Liver (tissue), 8 donors: ENCODE measurements at regions not wholly inside any gene's neighbourhood (a gene's known extent, or its start where the extent isn't known, plus 50 kb on each side); places are given as distances from the start of the nearest gene placed in this dataset.

Source experiments
- DNase-seq: peaks from one replicate; pipeline ENCODE4 v3.0.0-alpha.2; 2017; ENCODE audit warnings: low spot score
- H3K27ac ChIP-seq, 2 donors: one replicate each; pipeline ENCODE4 v1.7.0; 2013; ENCODE audit warnings: inconsistent platforms in 2 of 2, low read length in 2 of 2, control low read depth in 1 of 2, low read depth in 1 of 2, mild to moderate bottlenecking in 1 of 2
- H3K27me3 ChIP-seq, 4 donors: one replicate each; pipeline versions ENCODE4 v1.6.1 to v1.7.0; 2013; ENCODE audit warnings: low read length in 3 of 4, inconsistent platforms in 1 of 4, mild to moderate bottlenecking in 1 of 4, moderate library complexity in 1 of 4; ENCODE audit not compliant: control insufficient read depth in 4 of 4, insufficient read depth in 4 of 4
- H3K36me3 ChIP-seq, 4 donors: one replicate each; pipeline versions ENCODE4 v1.6.1 to v1.7.0; 2013; ENCODE audit warnings: low read length in 3 of 4, mild to moderate bottlenecking in 3 of 4, low read depth in 1 of 4, moderate library complexity in 1 of 4; ENCODE audit not compliant: control insufficient read depth in 4 of 4, insufficient read depth in 3 of 4
- H3K4me1 ChIP-seq, 4 donors: one replicate each; pipeline versions ENCODE4 v1.6.1 to v1.7.0; 2013; ENCODE audit warnings: low read length in 3 of 4, mild to moderate bottlenecking in 3 of 4, moderate library complexity in 1 of 4; ENCODE audit not compliant: control insufficient read depth in 4 of 4, insufficient read depth in 4 of 4
- H3K4me3 ChIP-seq, 3 donors: one replicate each; pipeline versions ENCODE4 v1.6.1 to v1.7.0; 2013; ENCODE audit warnings: low read length in 3 of 3, control low read depth in 1 of 3, low read depth in 1 of 3, mild to moderate bottlenecking in 1 of 3
- H3K9ac ChIP-seq, 2 donors: one replicate each; pipeline ENCODE4 v1.7.0; 2013; ENCODE audit warnings: low read length in 2 of 2, mild to moderate bottlenecking in 2 of 2, moderate library complexity in 2 of 2, control low read depth in 1 of 2, low read depth in 1 of 2
- H3K9me3 ChIP-seq, 4 donors: one replicate each; pipeline versions ENCODE4 v1.6.1 to v1.7.0; 2013; ENCODE audit warnings: low read length in 3 of 4; ENCODE audit not compliant: control insufficient read depth in 4 of 4
- EGR1 ChIP-seq, 2 donors: IDR thresholded peaks; 2 replicates each; pipeline ENCODE4 v1.6.1; 2016 to 2018; ENCODE audit warnings: antibody characterized with exemption in 2 of 2, low read depth in 2 of 2
- FOXA1 ChIP-seq: IDR thresholded peaks from 2 replicates; pipeline ENCODE4 v1.6.1; 2016; ENCODE audit warnings: antibody characterized with exemption
- FOXA2 ChIP-seq: IDR thresholded peaks from 2 replicates; pipeline ENCODE4 v1.6.1; 2016; ENCODE audit warnings: antibody characterized with exemption
- GABPA ChIP-seq, 2 donors: IDR thresholded peaks in 1 of 2; conservative IDR thresholded peaks in 1 of 2; 2 replicates each; pipeline ENCODE4 v1.6.1; 2016; ENCODE audit warnings: antibody characterized with exemption in 2 of 2, mild to moderate bottlenecking in 1 of 2, moderate library complexity in 1 of 2
- HNF4A ChIP-seq, 2 donors: conservative IDR thresholded peaks; 2 replicates each; pipeline ENCODE4 v1.6.1; 2016; ENCODE audit warnings: antibody characterized with exemption in 2 of 2, mild to moderate bottlenecking in 2 of 2
- HNF4G ChIP-seq: IDR thresholded peaks from 2 replicates; pipeline ENCODE4 v1.6.1; 2016; ENCODE audit warnings: antibody characterized with exemption
- JUND ChIP-seq, 2 donors: IDR thresholded peaks; 2 replicates each; pipeline ENCODE4 v1.6.1; 2016; ENCODE audit warnings: antibody characterized with exemption in 2 of 2
- NR2F2 ChIP-seq: IDR thresholded peaks from 2 replicates; pipeline ENCODE4 v1.6.1; 2016; ENCODE audit warnings: antibody characterized with exemption
- RAD21 ChIP-seq, 2 donors: IDR thresholded peaks; 2 replicates each; pipeline ENCODE4 v1.6.1; 2016; ENCODE audit warnings: antibody characterized with exemption in 2 of 2, mild to moderate bottlenecking in 2 of 2
- RXRA ChIP-seq, 2 donors: IDR thresholded peaks; 2 replicates each; pipeline ENCODE4 v1.6.1; 2017 to 2018; ENCODE audit warnings: antibody characterized with exemption in 2 of 2, mild to moderate bottlenecking in 1 of 2
- SP1 ChIP-seq: IDR thresholded peaks from 2 replicates; pipeline ENCODE4 v1.6.1; 2018; ENCODE audit warnings: antibody characterized with exemption, mild to moderate bottlenecking
- TAF1 ChIP-seq: conservative IDR thresholded peaks from 2 replicates; pipeline ENCODE4 v1.6.1; 2016; ENCODE audit warnings: antibody characterized with exemption, mild to moderate bottlenecking
- YY1 ChIP-seq: IDR thresholded peaks from 2 replicates; pipeline ENCODE4 v1.6.1; 2016; ENCODE audit warnings: antibody characterized with exemption, mild to moderate bottlenecking
- WGBS: extraction: QIAGEN DNeasy Blood & Tissue Kit; methylation state at CpG from one replicate; pipeline ENCODE4 v1.1.7; 2013; 5-methylcytosine and 5-hydroxymethylcytosine counted together
- TF ChIP-seq, protein P1 (sequence below): IDR thresholded peaks from 2 replicates; pipeline ENCODE4 v1.6.1; 2016; ENCODE audit warnings: antibody characterized with exemption
- TF ChIP-seq, protein P2 (sequence below): IDR thresholded peaks from 2 replicates; pipeline ENCODE4 v1.6.1; 2016; ENCODE audit warnings: antibody characterized with exemption
- TF ChIP-seq, protein P3 (sequence below): IDR thresholded peaks from 2 replicates; pipeline ENCODE4 v1.6.1; 2016; ENCODE audit warnings: antibody characterized with exemption, mild to moderate bottlenecking
- TF ChIP-seq, protein P4 (sequence below): fragments of 150-350 bp; IDR thresholded peaks from 2 replicates; pipeline ENCODE4 v1.5.1; 2017; ENCODE audit warnings: improper control_type of control experiment, low read depth, low read length; ENCODE audit not compliant: missing input control
- TF ChIP-seq, protein P5 (sequence below): IDR thresholded peaks from 2 replicates; pipeline ENCODE4 v1.6.1; 2016; ENCODE audit warnings: antibody characterized with exemption
- donor health status: healthy.
- donor health status: healthy.
- donor health status: healthy.
- donor health status: healthy.
- donor health status: healthy.

DNA sequence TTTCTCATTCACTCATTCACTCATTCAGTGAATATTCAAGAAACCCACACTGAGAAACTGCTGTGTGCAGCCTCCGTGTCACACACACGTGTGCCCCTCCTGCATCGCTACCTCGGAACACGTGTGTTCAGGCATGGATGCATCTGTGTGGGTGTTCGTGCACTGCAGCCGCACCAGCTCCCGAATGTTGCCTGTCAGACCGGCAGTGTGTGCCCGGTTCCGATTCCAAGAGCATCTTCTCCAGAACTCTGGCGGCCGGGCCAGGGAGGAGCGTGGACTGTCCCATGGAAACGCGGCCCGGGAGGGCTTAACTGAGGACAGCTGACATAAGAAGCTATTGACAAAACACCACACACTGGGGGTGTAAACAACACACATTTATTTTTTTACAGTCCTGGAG is 216.0 kb downstream of the DLL1 start:
- 96% methylated on average over 17 of the region's 17 CpGs for WGBS
- no peak for DNase-seq
- TF ChIP-seq, protein P1, sequence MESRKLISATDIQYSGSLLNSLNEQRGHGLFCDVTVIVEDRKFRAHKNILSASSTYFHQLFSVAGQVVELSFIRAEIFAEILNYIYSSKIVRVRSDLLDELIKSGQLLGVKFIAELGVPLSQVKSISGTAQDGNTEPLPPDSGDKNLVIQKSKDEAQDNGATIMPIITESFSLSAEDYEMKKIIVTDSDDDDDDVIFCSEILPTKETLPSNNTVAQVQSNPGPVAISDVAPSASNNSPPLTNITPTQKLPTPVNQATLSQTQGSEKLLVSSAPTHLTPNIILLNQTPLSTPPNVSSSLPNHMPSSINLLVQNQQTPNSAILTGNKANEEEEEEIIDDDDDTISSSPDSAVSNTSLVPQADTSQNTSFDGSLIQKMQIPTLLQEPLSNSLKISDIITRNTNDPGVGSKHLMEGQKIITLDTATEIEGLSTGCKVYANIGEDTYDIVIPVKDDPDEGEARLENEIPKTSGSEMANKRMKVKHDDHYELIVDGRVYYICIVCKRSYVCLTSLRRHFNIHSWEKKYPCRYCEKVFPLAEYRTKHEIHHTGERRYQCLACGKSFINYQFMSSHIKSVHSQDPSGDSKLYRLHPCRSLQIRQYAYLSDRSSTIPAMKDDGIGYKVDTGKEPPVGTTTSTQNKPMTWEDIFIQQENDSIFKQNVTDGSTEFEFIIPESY: no peak
- no peak for TF ChIP-seq HNF4A (conservative IDR thresholded peaks at IDR 0.05)
- TF ChIP-seq FOXA1: no peak
- no peak for TF ChIP-seq JUND (IDR thresholded peaks at IDR 0.05)
- TF ChIP-seq RXRA (IDR thresholded peaks at IDR 0.05): no peak
- Histone ChIP-seq H3K9ac (no peak overlapping the region), H3K27ac (no peak overlapping the region), H3K9me3 (peaks cover 0 to 1% (median 0%) of the 10 kb centered on the region in 4 donors), H3K36me3 (no peaks in the 10 kb centered on the region), H3K27me3 (no peaks in the 10 kb centered on the region), H3K4me1 (peaks cover 0 to 7% (median 0%) of the 10 kb centered on the region in 4 donors), H3K4me3 (no peak overlapping the region)

DNA sequence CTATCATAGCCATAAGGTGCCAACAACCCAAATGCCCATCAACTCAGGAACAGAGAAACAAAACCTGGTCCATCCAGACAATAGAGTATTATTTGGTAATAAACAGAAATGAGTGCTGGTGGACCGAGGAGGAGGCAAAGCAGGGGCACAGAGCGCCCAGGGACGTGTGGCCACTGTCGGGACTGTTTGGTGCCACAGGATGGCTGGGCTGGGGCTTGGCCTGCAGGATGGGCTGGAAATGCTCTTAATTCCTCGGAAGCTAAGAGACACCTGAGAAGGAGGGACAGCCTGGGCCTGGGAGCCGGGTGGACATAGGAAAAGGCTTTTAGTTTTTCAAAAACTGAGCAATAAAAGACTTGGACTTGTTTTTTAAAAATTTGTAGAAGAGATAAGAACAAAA is 216.4 kb downstream of the DLL1 start:
- Histone ChIP-seq H3K36me3 (no peaks in the 10 kb centered on the region), H3K9me3 (peaks cover 2 to 4% (median 3%) of the 10 kb centered on the region in 4 donors), H3K27me3 (no peaks in the 10 kb centered on the region), H3K4me3 (no peak overlapping the region), H3K27ac (no peak overlapping the region), H3K4me1 (peaks cover 0 to 7% (median 0%) of the 10 kb centered on the region in 4 donors), H3K9ac (no peak overlapping the region)
- no peak for TF ChIP-seq SP1
- TF ChIP-seq YY1: no peak
- TF ChIP-seq JUND (IDR thresholded peaks at IDR 0.05): no peak
- TF ChIP-seq, protein P1: no peak
- TF ChIP-seq, protein P2, sequence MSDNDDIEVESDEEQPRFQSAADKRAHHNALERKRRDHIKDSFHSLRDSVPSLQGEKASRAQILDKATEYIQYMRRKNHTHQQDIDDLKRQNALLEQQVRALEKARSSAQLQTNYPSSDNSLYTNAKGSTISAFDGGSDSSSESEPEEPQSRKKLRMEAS: no peak
- no peak for TF ChIP-seq RAD21 (IDR thresholded peaks at IDR 0.05)
- no peak for TF ChIP-seq FOXA1
- TF ChIP-seq, protein P3, sequence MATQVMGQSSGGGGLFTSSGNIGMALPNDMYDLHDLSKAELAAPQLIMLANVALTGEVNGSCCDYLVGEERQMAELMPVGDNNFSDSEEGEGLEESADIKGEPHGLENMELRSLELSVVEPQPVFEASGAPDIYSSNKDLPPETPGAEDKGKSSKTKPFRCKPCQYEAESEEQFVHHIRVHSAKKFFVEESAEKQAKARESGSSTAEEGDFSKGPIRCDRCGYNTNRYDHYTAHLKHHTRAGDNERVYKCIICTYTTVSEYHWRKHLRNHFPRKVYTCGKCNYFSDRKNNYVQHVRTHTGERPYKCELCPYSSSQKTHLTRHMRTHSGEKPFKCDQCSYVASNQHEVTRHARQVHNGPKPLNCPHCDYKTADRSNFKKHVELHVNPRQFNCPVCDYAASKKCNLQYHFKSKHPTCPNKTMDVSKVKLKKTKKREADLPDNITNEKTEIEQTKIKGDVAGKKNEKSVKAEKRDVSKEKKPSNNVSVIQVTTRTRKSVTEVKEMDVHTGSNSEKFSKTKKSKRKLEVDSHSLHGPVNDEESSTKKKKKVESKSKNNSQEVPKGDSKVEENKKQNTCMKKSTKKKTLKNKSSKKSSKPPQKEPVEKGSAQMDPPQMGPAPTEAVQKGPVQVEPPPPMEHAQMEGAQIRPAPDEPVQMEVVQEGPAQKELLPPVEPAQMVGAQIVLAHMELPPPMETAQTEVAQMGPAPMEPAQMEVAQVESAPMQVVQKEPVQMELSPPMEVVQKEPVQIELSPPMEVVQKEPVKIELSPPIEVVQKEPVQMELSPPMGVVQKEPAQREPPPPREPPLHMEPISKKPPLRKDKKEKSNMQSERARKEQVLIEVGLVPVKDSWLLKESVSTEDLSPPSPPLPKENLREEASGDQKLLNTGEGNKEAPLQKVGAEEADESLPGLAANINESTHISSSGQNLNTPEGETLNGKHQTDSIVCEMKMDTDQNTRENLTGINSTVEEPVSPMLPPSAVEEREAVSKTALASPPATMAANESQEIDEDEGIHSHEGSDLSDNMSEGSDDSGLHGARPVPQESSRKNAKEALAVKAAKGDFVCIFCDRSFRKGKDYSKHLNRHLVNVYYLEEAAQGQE: no peak
- no peak for TF ChIP-seq EGR1 (IDR thresholded peaks at IDR 0.05; ENCODE audit: low read depth in 2 of 2)
- TF ChIP-seq, protein P4, sequence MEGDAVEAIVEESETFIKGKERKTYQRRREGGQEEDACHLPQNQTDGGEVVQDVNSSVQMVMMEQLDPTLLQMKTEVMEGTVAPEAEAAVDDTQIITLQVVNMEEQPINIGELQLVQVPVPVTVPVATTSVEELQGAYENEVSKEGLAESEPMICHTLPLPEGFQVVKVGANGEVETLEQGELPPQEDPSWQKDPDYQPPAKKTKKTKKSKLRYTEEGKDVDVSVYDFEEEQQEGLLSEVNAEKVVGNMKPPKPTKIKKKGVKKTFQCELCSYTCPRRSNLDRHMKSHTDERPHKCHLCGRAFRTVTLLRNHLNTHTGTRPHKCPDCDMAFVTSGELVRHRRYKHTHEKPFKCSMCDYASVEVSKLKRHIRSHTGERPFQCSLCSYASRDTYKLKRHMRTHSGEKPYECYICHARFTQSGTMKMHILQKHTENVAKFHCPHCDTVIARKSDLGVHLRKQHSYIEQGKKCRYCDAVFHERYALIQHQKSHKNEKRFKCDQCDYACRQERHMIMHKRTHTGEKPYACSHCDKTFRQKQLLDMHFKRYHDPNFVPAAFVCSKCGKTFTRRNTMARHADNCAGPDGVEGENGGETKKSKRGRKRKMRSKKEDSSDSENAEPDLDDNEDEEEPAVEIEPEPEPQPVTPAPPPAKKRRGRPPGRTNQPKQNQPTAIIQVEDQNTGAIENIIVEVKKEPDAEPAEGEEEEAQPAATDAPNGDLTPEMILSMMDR: no peak
- TF ChIP-seq TAF1: no peak
- no peak for TF ChIP-seq FOXA2
- no peak for TF ChIP-seq RXRA (IDR thresholded peaks at IDR 0.05)
- no peak for TF ChIP-seq HNF4G
- TF ChIP-seq NR2F2: no peak
- no peak for TF ChIP-seq GABPA (IDR thresholded peaks at IDR 0.05 in 1 of 2, conservative IDR thresholded peaks at IDR 0.05 in 1 of 2)
- no peak for TF ChIP-seq HNF4A (conservative IDR thresholded peaks at IDR 0.05)
- TF ChIP-seq, protein P5, sequence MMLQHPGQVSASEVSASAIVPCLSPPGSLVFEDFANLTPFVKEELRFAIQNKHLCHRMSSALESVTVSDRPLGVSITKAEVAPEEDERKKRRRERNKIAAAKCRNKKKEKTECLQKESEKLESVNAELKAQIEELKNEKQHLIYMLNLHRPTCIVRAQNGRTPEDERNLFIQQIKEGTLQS: no peak
- 93% methylated on average over 6 of the region's 6 CpGs for WGBS
- DNase-seq: no peak
